Nucleus accumbens (tissue), 56 donors: ENCODE measurements at regions not wholly inside any gene's neighbourhood (a gene's known extent, or its start where the extent isn't known, plus 50 kb on each side); places are given as distances from the start of the nearest gene placed in this dataset.

ENCODE experiments used
- DNase-seq, 56 donors: peaks; one replicate each; lab custom pipeline; 2025; lab: John Stamatoyannopoulos, UW

GRCh38 chr15:62752657-62753517 lies 289.7 kb upstream of the TPM1 start:
- no peak for DNase-seq

GRCh38 chr15:62753518-62754221 lies 288.9 kb upstream of the TPM1 start:
- no peak for DNase-seq

- DNase-seq: peak in 32 of 56 donors; percentile 9 to 68 (median 32)
These were observed 286.1 kb upstream of the TPM1 start for GRCh38 chr15:62756326-62756994.

- no peak for DNase-seq
These were observed 285.6 kb upstream of the TPM1 start for GRCh38 chr15:62756995-62757360.

GRCh38 chr15:62757535-62757934 lies 285.0 kb upstream of the TPM1 start:
- peak in 5 of 56 donors; percentile 2 to 38 (median 15) for DNase-seq

- DNase-seq: peak in 28 of 56 donors; percentile 18 to 62 (median 34)
These were observed 284.2 kb upstream of the TPM1 start for GRCh38 chr15:62758126-62758951.

GRCh38 chr15:62758952-62759349 lies 283.6 kb upstream of the TPM1 start:
- DNase-seq: no peak

- DNase-seq: no peak
These were observed 282.0 kb upstream of the TPM1 start for GRCh38 chr15:62760538-62760937.

- no peak for DNase-seq
These were observed 276.6 kb upstream of the TPM1 start for GRCh38 chr15:62765916-62766315.

GRCh38 chr15:62766599-62766998 lies 275.9 kb upstream of the TPM1 start:
- DNase-seq: no peak

GRCh38 chr15:62769604-62770003 lies 272.9 kb upstream of the TPM1 start:
- no peak for DNase-seq

GRCh38 chr15:62770111-62770660 lies 272.4 kb upstream of the TPM1 start:
- no peak for DNase-seq

- peak in 18 of 56 donors; percentile 2 to 74 (median 30) for DNase-seq
These were observed 271.8 kb upstream of the TPM1 start for GRCh38 chr15:62770752-62771151.

- DNase-seq: no peak
These were observed 271.3 kb upstream of the TPM1 start for GRCh38 chr15:62771234-62771633.

- DNase-seq: no peak
These were observed 269.0 kb upstream of the TPM1 start for GRCh38 chr15:62773369-62774165.

GRCh38 chr15:62775932-62776331 lies 266.6 kb upstream of the TPM1 start:
- DNase-seq: no peak

- DNase-seq: no peak
These were observed 264.9 kb upstream of the TPM1 start for GRCh38 chr15:62777671-62778070.

- peak in 11 of 56 donors; percentile 6 to 66 (median 13) for DNase-seq
These were observed 263.3 kb upstream of the TPM1 start for GRCh38 chr15:62779036-62779770.
